ENCODE measurements at regions not wholly inside any gene's neighbourhood (a gene's known extent, or its start where the extent isn't known, plus 50 kb on each side); places are given as distances from the start of the nearest gene placed in this dataset.
A peak's percentile ranks its signal among the peaks of the same experiment; 100 is the strongest.

DNA sequence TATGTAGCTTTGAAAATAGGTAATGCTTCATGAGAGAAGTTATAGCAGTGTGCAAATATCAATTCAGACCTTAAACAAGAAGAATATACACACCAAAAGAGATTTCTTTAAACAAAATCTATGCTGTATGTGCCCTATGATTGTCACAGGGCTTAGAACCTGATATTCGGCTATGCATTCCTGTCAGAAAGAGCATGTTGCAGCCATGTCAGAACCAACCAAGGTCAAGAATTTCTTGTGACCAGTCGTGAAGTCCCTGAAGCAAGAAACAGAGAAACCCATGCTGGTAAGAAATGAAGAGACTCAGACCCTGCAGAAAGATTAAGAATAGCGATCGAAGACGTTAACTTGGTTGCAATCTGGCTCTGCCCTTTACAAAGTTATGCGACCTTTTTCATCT, 210.3 kb upstream of the SPIN4 start:
- no peaks in the 10 kb centered on the region for H3K27me3 ChIP-seq (ENCODE audit: control insufficient read depth, extremely low read depth, insufficient read depth, low read length)
- DNase-seq (ENCODE audit: low read depth, low spot score) (no peak), FAIRE-seq (no peak)
- H3K9me1 ChIP-seq (ENCODE audit: control insufficient read depth, extremely low read depth, insufficient read depth, low read length): no peaks in the 10 kb centered on the region
- no peaks in the 10 kb centered on the region for H3K4me1 ChIP-seq (ENCODE audit: control insufficient read depth, extremely low read depth, insufficient read depth, low read length)
- H3K36me3 ChIP-seq (ENCODE audit: control insufficient read depth in 2 of 2, extremely low read depth in 1 of 2, insufficient read depth in 2 of 2, low read length in 2 of 2): no peaks in the 10 kb centered on the region
- TF ChIP-seq, protein P1, sequence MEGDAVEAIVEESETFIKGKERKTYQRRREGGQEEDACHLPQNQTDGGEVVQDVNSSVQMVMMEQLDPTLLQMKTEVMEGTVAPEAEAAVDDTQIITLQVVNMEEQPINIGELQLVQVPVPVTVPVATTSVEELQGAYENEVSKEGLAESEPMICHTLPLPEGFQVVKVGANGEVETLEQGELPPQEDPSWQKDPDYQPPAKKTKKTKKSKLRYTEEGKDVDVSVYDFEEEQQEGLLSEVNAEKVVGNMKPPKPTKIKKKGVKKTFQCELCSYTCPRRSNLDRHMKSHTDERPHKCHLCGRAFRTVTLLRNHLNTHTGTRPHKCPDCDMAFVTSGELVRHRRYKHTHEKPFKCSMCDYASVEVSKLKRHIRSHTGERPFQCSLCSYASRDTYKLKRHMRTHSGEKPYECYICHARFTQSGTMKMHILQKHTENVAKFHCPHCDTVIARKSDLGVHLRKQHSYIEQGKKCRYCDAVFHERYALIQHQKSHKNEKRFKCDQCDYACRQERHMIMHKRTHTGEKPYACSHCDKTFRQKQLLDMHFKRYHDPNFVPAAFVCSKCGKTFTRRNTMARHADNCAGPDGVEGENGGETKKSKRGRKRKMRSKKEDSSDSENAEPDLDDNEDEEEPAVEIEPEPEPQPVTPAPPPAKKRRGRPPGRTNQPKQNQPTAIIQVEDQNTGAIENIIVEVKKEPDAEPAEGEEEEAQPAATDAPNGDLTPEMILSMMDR (optimal IDR thresholded peaks at IDR 0.05 in 1 of 3, IDR thresholded peaks at IDR 0.05 in 1 of 3, conservative IDR thresholded peaks at IDR 0.05 in 1 of 3; ENCODE audit: extremely low read depth in 1 of 3, insufficient read depth in 2 of 3, low read length in 3 of 3): no peak
- no peak for TF ChIP-seq EZH2 (IDR thresholded peaks at IDR 0.05; ENCODE audit: low read length)
- no peak overlapping the region for H3K27ac ChIP-seq (ENCODE audit: control insufficient read depth, insufficient read depth, low read length)
- H2AFZ ChIP-seq (ENCODE audit: control insufficient read depth, low read length): peak overlapping the region; percentile 75
- H3K4me3 ChIP-seq (ENCODE audit: control insufficient read depth in 2 of 3, extremely low read depth in 1 of 3, insufficient read depth in 2 of 3, low read depth in 1 of 3, low read length in 3 of 3): peak overlapping the region; percentile 44 to 71 (median 45)
- H3K4me2 ChIP-seq (ENCODE audit: control insufficient read depth, extremely low read depth, insufficient read depth, low read depth, low read length): peak overlapping the region; percentile 67
- no peak overlapping the region for H3K9ac ChIP-seq (ENCODE audit: control insufficient read depth, extremely low read depth, insufficient read depth, low read length)
- H3K9me3 ChIP-seq (ENCODE audit: control insufficient read depth, low read depth, low read length): no peaks in the 10 kb centered on the region
- no peaks in the 10 kb centered on the region for H4K20me1 ChIP-seq (ENCODE audit: control insufficient read depth, extremely low read depth, insufficient read depth, low read length)
- H3K79me2 ChIP-seq (ENCODE audit: control insufficient read depth, insufficient read depth, low read length): peaks cover 4% of the 10 kb centered on the region
- dilution Hi-C loops (cut with MboI; ENCODE audit: extremely low pct_ligation_motif_present, low sequenced_read_pairs): no loop called here

DNA sequence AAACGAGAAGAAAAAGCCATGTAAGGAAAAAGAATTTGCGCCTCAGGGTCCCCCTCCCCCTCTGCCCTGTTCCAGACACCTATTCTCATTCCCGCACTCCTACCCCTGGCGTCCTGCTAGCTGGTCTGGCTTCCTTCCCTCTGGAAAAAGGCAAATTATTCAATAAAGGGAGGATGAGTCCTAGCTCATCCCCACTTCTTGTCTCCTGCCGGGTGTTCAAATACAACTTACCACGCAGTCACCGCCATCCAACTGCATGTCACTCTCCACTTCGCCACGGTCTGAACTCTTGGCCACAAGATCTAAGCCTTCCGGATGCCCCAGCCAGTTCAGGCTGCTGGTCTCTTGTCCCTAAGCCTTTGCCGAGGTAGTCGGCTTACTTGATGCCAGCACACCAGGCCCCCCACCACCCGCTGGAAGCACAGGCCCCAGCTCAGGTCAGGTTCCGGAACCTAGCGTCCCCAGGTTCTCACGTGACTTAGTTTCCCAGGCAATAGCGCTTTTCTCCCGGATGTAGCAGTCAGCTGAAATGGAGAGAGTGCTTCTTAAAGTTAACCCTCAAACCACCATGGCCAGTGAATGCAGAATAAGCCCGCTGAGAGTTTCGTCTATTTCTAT, 209.6 kb upstream of the SPIN4 start:
- peak overlapping the region; percentile 75 for H3K9ac ChIP-seq (ENCODE audit: control insufficient read depth, extremely low read depth, insufficient read depth, low read length)
- dilution Hi-C loops (cut with MboI; ENCODE audit: extremely low pct_ligation_motif_present, low sequenced_read_pairs): no loop called here
- H3K4me3 ChIP-seq (ENCODE audit: control insufficient read depth in 2 of 3, extremely low read depth in 1 of 3, insufficient read depth in 2 of 3, low read depth in 1 of 3, low read length in 3 of 3): peak overlapping the region; percentile 44 to 77 (median 71)
- peak overlapping the region; percentile 45 for H3K27ac ChIP-seq (ENCODE audit: control insufficient read depth, insufficient read depth, low read length)
- H4K20me1 ChIP-seq (ENCODE audit: control insufficient read depth, extremely low read depth, insufficient read depth, low read length): no peaks in the 10 kb centered on the region
- H3K4me1 ChIP-seq (ENCODE audit: control insufficient read depth, extremely low read depth, insufficient read depth, low read length): no peaks in the 10 kb centered on the region
- H3K4me2 ChIP-seq (ENCODE audit: control insufficient read depth, extremely low read depth, insufficient read depth, low read depth, low read length): peak overlapping the region; percentile 67
- peak; percentile 39 for FAIRE-seq
- no peaks in the 10 kb centered on the region for H3K9me3 ChIP-seq (ENCODE audit: control insufficient read depth, low read depth, low read length)
- H3K36me3 ChIP-seq (ENCODE audit: control insufficient read depth in 2 of 2, extremely low read depth in 1 of 2, insufficient read depth in 2 of 2, low read length in 2 of 2): no peaks in the 10 kb centered on the region
- no peak for TF ChIP-seq EZH2 (IDR thresholded peaks at IDR 0.05; ENCODE audit: low read length)
- TF ChIP-seq, protein P1 (optimal IDR thresholded peaks at IDR 0.05 in 1 of 3, IDR thresholded peaks at IDR 0.05 in 1 of 3, conservative IDR thresholded peaks at IDR 0.05 in 1 of 3; ENCODE audit: extremely low read depth in 1 of 3, insufficient read depth in 2 of 3, low read length in 3 of 3): no peak
- peak overlapping the region; percentile 83 for H2AFZ ChIP-seq (ENCODE audit: control insufficient read depth, low read length)
- no peaks in the 10 kb centered on the region for H3K27me3 ChIP-seq (ENCODE audit: control insufficient read depth, extremely low read depth, insufficient read depth, low read length)
- peaks cover 4% of the 10 kb centered on the region for H3K79me2 ChIP-seq (ENCODE audit: control insufficient read depth, insufficient read depth, low read length)
- peak; percentile 13 for DNase-seq (ENCODE audit: low read depth, low spot score)
- no peaks in the 10 kb centered on the region for H3K9me1 ChIP-seq (ENCODE audit: control insufficient read depth, extremely low read depth, insufficient read depth, low read length)
